Renal pelvis (tissue), 1 donor: ENCODE measurements at regions not wholly inside any gene's neighbourhood (a gene's known extent, or its start where the extent isn't known, plus 50 kb on each side); places are given as distances from the start of the nearest gene placed in this dataset.
"Not testable (repeated sequence)": the region's sequence is repeated elsewhere in the genome, so short reads cannot be mapped to it uniquely, and the experiment has no call there.

Experiments
- DNase-seq: peaks from one replicate; pipeline ENCODE4 v3.0.0-alpha.2; 2013

DNA sequence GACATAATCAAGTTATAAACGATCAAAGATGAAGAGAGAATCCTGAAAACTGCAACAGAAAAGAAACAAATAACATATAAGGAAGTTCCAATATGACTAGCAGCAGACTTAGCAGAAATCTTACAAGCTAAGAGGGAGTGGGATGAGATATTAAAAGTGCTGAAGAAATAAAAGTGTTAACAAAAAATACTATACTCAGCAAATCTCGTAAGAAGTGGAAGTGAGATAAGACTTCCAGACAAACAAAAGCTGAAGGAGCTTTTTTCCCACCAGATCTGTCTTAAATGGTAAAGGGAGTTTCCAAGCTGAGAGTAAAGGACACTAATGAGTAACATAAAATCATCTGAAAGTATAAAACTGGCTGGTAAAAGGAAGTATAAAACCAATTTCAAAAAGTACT lies 2036.0 kb upstream of the C9orf72 start:
- DNase-seq: no peak

DNA sequence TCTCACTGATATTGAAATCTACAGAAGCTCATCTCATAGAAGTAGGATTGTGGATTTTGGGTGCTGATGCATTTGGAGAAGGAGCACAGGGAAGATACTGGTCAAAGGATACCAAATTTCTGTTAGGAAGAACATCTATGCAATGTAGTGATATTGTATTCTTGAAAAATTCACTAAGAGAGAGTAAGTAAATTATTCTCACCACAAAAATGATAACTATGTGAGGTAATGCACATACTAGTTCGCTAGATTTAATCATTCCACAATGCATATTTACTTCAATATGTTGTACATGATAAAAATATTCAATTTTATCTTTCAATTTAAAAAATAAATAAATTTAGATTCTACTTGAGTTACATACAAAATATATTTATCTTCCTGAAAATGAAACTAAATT lies 2040.5 kb upstream of the C9orf72 start:
- no peak for DNase-seq

- DNase-seq: no peak
These were observed 2043.6 kb upstream of the C9orf72 start for GRCh38 chr9:29616844-29617243.

GRCh38 chr9:29625292-29625731 lies 2052.0 kb upstream of the C9orf72 start:
- DNase-seq: peak; percentile 9

DNA sequence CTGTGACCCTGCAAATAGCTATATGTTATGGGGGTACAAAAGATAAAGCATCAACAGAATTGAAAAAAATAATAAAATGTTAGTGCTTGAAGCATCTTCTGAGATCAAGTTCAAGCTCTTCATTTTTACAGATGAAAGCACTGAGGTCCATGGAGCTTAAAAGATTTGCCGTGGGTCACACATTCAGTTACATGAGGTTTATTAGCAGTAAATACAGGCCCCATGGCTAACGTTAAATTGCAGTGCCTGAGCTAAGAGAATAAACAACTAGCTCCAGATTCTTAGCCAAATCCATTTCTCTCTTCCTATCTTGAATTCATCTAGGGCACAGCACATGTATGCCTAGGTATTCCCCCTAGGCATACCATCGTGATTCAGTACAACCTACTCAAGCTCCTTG lies 2052.7 kb upstream of the C9orf72 start:
- DNase-seq: no peak

DNA sequence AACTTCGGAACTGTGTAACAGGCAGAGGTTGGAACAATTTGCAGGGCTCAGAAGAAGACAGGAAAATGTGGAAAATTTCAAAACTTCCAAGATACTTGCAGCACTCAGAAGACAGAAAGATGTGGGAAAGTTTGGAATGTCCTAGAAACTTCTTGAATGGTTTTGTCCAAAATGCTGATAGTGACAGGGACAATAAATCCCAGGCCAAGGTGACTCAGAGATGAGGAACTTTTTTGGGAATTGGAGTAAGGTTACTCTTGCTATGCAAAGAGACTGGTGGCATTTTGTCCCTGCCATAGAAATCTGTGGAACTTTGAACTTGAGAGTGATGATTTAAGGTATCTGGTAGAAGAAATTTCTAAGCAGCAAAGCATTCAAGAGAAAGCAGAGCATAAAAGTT lies 2055.6 kb upstream of the C9orf72 start:
- not testable (repeated sequence) for DNase-seq

DNA sequence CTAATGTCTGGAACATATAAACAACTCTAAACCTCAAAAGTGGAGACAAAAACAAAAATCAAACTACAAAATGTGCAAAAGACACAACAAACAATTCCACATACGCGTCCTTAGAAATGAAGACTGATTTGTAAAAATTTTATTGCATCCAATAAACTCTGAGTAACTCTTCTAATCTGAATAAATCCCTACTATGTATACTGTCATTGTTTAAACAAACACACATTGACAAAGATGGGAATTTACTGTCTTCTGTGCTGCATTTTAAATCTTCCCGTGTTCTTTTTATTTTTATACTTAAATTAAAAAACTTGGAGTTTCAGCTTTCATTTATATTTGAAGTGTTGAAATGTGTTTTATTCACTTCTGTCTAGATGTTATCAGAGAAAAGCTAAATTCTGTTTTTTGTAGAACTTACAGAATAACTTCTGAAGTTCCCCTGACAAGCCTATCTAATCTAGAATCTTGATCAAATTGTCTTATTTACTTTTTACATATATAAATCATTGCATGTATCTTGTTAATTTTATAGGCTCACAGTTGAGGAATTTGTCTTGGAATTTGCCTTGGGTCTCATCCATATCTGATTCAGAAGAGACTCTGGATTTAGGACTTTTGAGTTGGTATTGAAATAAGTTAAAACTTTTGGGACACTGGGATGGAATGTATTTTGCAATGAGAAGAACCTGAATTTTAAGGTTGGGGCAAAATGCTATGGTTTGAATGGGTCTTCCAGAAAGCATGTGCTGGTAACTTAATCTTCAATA lies 2064.4 kb upstream of the C9orf72 start:
- DNase-seq: no peak

DNA sequence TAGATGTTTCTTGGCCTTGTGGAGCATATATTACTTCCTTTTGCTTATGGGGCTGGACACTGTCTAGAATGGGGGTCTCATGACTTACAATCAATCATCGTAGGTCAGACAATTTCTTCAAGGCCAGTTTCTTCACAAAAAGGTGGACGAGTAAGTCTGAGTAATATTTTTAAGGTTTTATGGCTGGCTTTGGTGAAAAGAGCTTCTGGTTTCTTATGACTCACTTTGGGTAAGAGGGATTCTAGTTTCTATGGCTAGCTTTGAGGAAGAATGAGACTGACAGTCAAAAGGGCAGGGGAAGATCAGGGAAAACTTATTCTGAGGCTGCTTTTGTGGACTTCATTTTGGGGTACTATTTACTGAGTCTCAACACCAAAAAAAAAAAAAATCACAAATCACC lies 2067.2 kb upstream of the C9orf72 start:
- no peak for DNase-seq

DNA sequence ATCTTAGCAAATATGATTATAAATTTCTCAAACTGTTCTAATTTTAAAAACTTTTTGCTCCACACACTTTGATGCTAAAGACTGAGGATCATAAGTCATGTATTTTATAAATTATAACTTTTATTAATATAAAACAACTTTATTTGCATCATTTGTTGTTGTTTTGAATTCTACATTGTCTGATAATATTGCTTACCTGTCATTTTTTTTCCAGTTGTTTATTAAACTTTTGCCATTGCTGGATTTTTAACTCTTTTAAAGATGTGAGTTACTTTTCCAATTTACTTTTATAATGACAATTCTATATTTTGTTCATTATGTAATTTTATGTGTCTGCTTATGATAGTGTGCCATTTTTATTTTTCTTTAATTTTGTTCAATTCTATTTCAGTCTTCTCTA lies 2071.2 kb upstream of the C9orf72 start:
- DNase-seq: no peak

- no peak for DNase-seq
These were observed 2074.2 kb upstream of the C9orf72 start for GRCh38 chr9:29647451-29647850.

DNA sequence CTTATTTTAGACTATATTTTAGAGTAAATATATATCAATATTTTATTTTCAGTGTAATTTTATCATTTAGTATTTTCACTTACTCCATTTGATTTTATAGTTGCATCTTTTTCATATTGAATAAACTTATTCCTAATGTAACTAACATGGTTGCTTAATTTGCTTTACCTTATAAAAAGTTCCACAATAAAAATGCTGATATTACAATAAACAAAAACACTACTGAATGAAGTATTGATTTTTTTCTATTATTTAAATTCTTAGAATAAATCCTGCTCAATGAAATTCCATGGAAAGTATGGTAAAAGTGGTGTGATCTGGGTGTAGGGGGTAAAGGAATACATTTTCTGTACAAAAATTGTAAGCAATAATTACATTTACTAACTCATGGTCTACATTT lies 2074.9 kb upstream of the C9orf72 start:
- DNase-seq: no peak

- no peak for DNase-seq
These were observed 2075.3 kb upstream of the C9orf72 start for GRCh38 chr9:29648601-29649000.

DNA sequence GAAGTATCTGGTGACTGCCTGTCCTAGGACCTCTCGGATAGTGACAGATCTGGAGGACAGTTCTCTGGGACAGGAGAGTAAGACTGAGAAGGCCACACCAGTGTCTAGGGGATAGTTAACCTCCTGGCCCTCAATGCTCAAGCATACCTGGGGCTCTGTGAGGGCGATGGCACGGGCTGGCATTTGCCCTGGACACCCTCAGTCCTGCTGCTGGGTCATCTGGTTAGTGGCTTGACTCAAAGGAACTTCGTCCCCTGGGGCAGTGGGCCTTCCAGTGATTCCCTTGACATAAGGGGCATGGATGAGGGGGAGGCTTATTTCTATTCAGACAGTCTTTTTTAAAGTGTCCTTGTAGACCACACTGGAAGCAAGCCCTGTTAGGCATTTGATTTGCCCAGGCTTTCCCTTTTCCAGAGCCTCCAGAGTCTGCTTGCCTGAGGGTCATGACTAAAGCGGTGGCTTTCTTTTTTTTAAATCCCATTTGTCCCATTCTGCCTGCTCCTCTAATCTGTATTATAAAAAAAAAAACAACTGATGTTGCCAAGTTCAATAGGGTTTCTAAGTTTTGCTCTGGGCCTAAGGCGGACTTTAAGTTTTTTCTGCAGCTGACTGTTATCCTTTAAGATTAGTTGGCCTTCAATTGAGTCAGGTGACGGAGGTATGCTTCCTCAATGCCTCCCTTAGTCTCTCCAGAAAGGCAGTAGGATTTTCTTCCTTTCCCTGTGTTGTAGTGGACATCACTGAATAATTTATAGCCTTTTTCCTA lies 2083.5 kb upstream of the C9orf72 start:
- DNase-seq: no peak

GRCh38 chr9:29657821-29658220 lies 2084.5 kb upstream of the C9orf72 start:
- no peak for DNase-seq

DNA sequence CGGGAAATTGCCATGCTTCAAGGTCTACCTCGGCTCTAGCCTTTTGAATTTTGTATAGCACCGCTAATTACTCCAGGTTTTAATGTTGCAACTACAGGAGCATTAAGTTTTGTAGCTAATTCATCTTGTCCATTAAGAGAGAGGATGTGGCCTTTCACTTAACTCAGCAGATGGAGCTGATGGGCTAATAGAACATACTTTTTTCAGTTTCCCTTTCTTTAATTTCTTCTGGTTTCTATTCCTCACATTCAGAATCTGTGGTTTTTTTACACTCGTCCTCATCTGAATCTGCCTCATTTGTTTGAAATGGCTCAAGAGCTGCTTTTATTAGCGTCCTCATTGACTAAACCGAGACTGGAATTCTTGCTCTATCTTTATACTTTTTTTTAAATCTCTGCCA lies 2085.7 kb upstream of the C9orf72 start:
- DNase-seq: no peak

GRCh38 chr9:29659736-29660135 lies 2086.5 kb upstream of the C9orf72 start:
- DNase-seq: no peak

- DNase-seq: no peak
These were observed 2095.5 kb upstream of the C9orf72 start for GRCh38 chr9:29668732-29669131.

DNA sequence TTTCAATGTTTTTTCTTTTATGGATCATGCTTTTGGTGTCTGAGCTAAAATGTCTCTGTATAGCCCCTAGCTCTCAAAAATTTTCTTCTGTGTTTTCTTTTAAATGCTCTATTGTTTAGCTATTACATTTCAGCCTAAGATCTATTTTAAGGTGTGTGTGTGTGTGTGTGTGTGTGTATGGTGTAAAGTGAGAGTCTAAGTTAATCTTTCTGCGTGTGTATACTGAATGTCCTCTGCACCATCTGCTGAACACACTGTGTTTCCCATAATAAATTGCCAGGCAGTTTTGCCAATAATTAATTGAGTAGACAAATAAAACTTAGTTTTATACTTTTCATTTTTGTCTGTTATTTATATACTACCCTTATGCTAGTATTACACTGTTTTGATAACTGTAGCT lies 2096.3 kb upstream of the C9orf72 start:
- no peak for DNase-seq

GRCh38 chr9:29685531-29685930 lies 2112.2 kb upstream of the C9orf72 start:
- DNase-seq: no peak

DNA sequence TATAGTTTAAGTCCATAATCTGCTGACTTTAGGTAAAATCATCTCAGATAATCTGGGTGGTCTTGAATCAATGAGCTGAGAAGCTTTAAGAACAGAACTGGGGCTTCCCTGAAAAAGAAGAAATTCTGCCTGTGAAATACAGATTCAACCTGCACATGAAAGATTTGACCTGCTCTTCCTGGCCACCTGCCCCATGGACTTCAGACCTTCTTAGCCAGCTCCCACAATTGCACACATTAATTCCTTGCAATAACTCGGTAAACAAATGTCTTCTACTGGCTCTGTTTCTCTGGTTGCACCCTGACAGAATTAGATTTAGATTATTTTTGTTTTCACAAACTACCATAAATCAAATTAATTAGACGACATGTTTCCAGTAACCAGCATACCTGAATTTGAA lies 2117.9 kb upstream of the C9orf72 start:
- no peak for DNase-seq

DNA sequence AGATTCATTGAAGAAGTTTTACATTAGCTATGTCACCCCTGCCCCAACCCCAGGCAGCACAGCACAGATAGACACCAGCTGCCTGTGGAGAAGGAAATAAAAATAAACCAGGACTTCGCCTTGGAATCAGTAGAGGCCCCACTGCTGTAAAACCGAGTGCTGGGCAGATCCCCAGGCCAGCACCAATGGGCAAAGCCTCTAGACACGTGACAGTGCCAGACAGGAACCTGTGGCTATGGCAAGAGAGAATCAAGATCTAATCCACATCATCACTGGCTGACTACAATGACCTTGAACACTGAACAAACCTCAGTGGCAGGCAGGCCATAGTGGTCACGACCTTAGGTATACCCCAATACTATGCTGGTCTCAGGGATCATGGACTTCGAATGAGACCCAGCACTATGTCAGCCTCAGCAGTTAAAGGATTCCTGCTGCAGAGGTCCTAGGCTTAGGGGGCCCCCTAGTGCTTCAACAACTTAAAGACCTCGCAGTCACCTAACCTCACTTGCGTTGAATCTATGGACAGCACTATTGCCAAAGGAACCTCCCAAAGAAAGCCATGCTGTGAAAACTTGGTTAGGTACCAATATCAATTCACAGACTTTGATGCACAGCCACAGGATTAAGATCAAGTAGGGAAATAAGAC lies 2118.6 kb upstream of the C9orf72 start:
- no peak for DNase-seq

- DNase-seq: no peak
These were observed 2123.7 kb upstream of the C9orf72 start for GRCh38 chr9:29697011-29697410.

GRCh38 chr9:29701559-29701958 lies 2128.3 kb upstream of the C9orf72 start:
- no peak for DNase-seq
